Omental fat pad (tissue), 3 donors: ENCODE measurements at regions not wholly inside any gene's neighbourhood (a gene's known extent, or its start where the extent isn't known, plus 50 kb on each side); places are given as distances from the start of the nearest gene placed in this dataset.

Experiments
- ATAC-seq: fragments of 150-250 bp; one replicate; pipeline ENCODE4 v1.9.1; 2016; ENCODE audit warnings: mild to moderate bottlenecking, moderate library complexity; ENCODE audit not compliant: low FRiP score
- DNase-seq: peaks from one replicate; pipeline ENCODE4 v3.0.0-alpha.2; 2019; ENCODE audit warnings: low spot score
- CTCF ChIP-seq, 3 donors: fragments of 450-650 bp; IDR thresholded peaks; one replicate each; pipeline ENCODE4 v1.5.1; 2016 to 2017; ENCODE audit warnings: antibody characterized with exemption in 3 of 3, mild to moderate bottlenecking in 3 of 3, moderate library complexity in 2 of 3

DNA sequence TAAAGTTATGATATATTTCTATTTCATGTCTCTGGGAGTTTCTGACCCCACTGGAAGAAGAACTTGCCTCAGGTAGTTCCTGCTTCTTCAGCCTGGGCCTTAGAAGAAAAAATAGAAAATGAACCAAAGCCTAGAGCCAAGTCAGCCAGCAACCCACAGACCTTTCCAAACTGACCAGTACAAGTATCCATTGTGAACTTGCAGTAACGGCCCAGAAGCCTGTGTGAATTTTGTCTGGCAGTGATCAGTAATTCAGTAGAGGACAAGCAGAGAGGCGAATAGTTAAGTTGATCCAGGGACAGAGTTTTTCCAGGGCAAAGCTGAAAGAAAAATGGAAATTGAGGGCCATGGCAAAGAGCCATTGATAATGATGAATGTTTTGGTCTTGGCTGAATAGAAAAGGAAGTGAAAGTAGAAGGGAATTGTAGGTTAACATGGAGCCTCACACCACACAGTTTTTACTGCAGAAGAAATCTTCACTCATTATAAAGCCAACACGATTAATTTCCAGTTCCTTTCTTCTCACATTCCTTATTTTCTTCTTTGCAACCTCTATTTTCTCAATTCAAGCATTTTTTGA, 311.8 kb downstream of the BTG1 start:
- ATAC-seq (no peak), DNase-seq (no peak)
- TF ChIP-seq CTCF (IDR thresholded peaks at IDR 0.05): no peak

DNA sequence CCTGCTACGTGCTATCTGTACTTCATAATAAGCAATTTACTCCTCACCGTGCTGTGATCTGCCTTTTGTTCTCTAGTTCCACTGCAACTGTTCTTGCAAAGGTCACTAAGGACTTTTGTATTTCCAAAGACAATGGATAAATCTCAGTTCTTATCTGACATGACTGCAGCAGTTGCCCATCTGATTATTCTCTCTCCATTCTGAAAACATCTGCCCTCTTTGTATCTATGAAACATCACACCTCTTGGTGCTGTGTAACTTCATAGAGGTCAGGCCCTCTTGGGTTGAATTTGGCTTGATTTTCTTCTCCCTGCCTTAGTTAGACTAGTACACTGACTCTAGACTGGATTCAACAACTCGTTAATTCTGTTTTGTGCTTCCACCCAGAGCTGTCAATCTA, 319.6 kb downstream of the BTG1 start:
- no peak for ATAC-seq
- DNase-seq: no peak
- TF ChIP-seq CTCF (IDR thresholded peaks at IDR 0.05): no peak

DNA sequence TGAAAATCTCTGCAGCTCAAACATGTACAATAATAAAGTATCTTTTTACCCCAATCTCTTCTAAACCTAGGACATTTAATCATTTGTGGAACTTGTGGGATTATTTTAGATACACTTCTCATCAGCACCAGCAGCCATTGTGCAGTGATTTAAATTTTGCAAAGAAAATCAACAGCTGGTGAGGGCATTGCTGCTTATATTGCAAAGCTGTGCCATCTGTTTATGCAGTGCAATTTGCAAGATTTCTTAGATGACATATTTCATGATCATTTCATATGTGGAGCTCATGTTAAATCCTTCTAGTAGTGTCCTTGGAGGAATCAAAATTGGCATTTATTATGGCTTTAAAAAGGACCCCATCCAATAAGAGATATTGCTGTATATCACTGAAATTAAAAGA, 320.7 kb downstream of the BTG1 start:
- ATAC-seq: no peak
- DNase-seq: no peak
- no peak for TF ChIP-seq CTCF (IDR thresholded peaks at IDR 0.05)

DNA sequence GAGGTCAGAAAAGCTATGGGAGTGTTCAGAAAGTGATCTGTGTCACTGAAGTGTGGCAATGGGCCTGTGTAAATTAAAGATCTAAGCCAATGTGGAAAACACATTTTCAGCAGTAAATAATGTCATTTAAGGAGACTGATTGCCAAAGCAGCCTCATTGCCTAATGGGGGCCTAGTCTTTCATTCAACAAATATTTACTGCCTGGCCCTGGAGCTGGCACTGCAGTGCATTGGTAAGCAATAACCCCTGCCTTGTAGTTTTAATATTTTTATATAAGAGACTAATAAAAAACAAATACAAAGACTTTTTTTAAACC, 326.6 kb downstream of the BTG1 start:
- no peak for DNase-seq
- ATAC-seq: no peak

DNA sequence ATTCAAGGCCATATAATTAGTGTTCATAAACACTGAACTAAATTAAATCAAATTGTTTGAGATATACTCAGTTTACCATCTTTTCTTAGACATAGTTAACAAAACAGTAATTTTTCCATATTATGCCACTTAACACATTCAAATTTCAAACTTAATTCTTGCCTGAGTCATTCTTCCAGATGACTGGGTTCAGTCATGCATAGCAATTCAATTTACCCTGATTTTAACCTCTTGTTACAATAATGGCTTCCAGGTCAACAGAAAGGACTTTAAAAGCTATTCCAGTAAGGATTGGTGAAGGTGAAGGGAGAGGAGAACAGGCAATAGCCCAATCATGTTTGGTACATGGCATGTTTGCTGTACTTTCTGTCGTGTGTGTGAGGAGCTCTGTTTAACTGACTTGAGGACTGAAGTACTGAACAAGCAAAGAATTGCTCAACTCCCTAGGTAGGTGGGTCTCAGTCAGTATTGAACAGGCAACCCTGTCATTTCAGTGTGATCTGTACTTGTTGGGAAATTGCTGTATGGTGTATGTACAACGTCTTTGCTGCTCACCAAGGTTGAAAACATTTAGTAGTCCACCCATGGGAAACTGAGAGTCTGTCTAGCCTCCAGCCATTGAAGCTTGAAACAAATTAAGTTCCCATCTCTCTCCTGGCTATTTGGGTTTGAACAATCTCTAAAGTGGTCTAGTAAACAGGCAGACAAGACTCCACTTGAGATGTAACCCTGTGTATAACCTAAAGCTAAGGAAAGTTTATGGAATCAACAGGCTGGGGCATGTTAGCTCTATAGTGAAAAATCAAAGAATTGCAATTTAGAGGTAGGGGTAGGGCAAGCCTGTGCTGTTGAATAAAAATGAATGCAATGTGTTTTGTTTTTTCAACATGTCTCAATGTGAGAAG, 327.2 kb downstream of the BTG1 start:
- no peak for ATAC-seq
- no peak for DNase-seq
- TF ChIP-seq CTCF (IDR thresholded peaks at IDR 0.05): no peak

More for the DNA sequence above, 326.6 kb downstream of the BTG1 start:
- no peak for TF ChIP-seq CTCF (IDR thresholded peaks at IDR 0.05)

DNA sequence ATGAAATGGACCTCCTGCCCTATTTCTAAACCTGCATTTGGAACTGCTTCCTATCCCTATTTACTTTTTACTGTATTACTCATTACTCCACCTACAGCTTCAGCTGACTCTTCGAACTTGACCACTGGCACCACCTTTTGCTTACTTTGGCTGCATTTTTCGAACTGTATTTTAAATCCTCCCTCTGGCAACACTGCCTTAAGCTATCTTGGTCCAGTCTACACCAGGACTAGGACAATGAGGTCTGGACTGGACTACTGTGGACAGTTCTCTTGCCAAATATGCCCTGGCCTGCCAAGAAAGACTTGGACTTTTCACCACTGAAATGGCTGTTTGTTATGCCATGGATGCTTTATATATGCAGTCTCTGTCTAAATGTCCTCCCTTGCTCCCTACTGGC, 328.1 kb downstream of the BTG1 start:
- DNase-seq (no peak), ATAC-seq (no peak)
- no peak for TF ChIP-seq CTCF (IDR thresholded peaks at IDR 0.05)

- no peak for ATAC-seq
- no peak for TF ChIP-seq CTCF (IDR thresholded peaks at IDR 0.05)
- DNase-seq: no peak
Observed at GRCh38 chr12:91813701-91814100, 331.9 kb downstream of the BTG1 start.
